ENCODE measurements at regions not wholly inside any gene's neighbourhood (a gene's known extent, or its start where the extent isn't known, plus 50 kb on each side); places are given as distances from the start of the nearest gene placed in this dataset.

GRCh38 chr13:106721599-106721998 lies 153.7 kb upstream of the ARGLU1 start:
- H2AFZ ChIP-seq (ENCODE audit: low read length) = no peak overlapping the region
- ChIA-PET POLR2A (ENCODE audit: unreplicated experiment) (no interaction called here), CTCF (no interaction called here)
- H4K20me1 ChIP-seq (ENCODE audit: low read length) = no peaks in the 10 kb centered on the region
- no peak overlapping the region for H3K4me3 ChIP-seq (ENCODE audit: low read length)
- no peaks in the 10 kb centered on the region for H3K9me2 ChIP-seq (replicated peaks; ENCODE audit: low read length)
- intact Hi-C loops (cut with micrococcal nuclease) = no loop called here
- TF ChIP-seq CTCF (conservative IDR thresholded peaks at IDR 0.05; ENCODE audit: low read depth, low read length) (no peak), EZH2phosphoT487 (IDR thresholded peaks at IDR 0.05; ENCODE audit: borderline replicate concordance, low read length) (no peak), EZH2 (IDR thresholded peaks at IDR 0.05; ENCODE audit: low read length, unreplicated experiment) (no peak)
- H3K36me3 ChIP-seq (ENCODE audit: low read depth, low read length) = no peaks in the 10 kb centered on the region
- ATAC-seq (no peak), DNase-seq (no peak)
- no peak overlapping the region for H3K9ac ChIP-seq (ENCODE audit: low read length)
- no peaks in the 10 kb centered on the region for H3K79me2 ChIP-seq (ENCODE audit: low read length)
- peaks cover 16% of the 10 kb centered on the region for H3K27me3 ChIP-seq (ENCODE audit: low read length)
- BruUV-seq (replicated peaks) = no TSS peak
- H3K4me1 ChIP-seq (ENCODE audit: insufficient read depth, low read length) = no peaks in the 10 kb centered on the region
- no peak overlapping the region for H3K27ac ChIP-seq (ENCODE audit: low read length)
- H3K4me2 ChIP-seq (ENCODE audit: low read length) = no peak overlapping the region
- peaks cover 3% of the 10 kb centered on the region; the same call in 1 of the 2 replicates for H3K9me3 ChIP-seq (ENCODE audit: low read length)
- H3F3A ChIP-seq (ENCODE audit: low read length, unreplicated experiment) = no peaks in the 10 kb centered on the region

GRCh38 chr13:106714271-106714982 lies 146.5 kb upstream of the ARGLU1 start:
- no peak overlapping the region for H3K4me2 ChIP-seq (ENCODE audit: low read length)
- ATAC-seq = no peak
- peaks cover 45% of the 10 kb centered on the region for H3K27me3 ChIP-seq (ENCODE audit: low read length)
- H3K9ac ChIP-seq (ENCODE audit: low read length) = no peak overlapping the region
- H3K79me2 ChIP-seq (ENCODE audit: low read length) = no peaks in the 10 kb centered on the region
- no peak for DNase-seq
- no peaks in the 10 kb centered on the region for H3K9me2 ChIP-seq (replicated peaks; ENCODE audit: low read length)
- H3K4me3 ChIP-seq (ENCODE audit: low read length) = no peak overlapping the region
- no peak for TF ChIP-seq EZH2phosphoT487 (IDR thresholded peaks at IDR 0.05; ENCODE audit: borderline replicate concordance, low read length)
- no peak for TF ChIP-seq CTCF (conservative IDR thresholded peaks at IDR 0.05; ENCODE audit: low read depth, low read length)
- TF ChIP-seq EZH2 (IDR thresholded peaks at IDR 0.05; ENCODE audit: low read length, unreplicated experiment) = no peak
- H3K36me3 ChIP-seq (ENCODE audit: low read depth, low read length) = no peaks in the 10 kb centered on the region
- H3K27ac ChIP-seq (ENCODE audit: low read length) = no peak overlapping the region
- intact Hi-C loops (cut with micrococcal nuclease) = no loop called here
- H3K9me3 ChIP-seq (ENCODE audit: low read length) = peaks cover 3% of the 10 kb centered on the region; the same call in 1 of the 2 replicates
- H4K20me1 ChIP-seq (ENCODE audit: low read length) = no peaks in the 10 kb centered on the region
- ChIA-PET CTCF (no interaction called here), POLR2A (ENCODE audit: unreplicated experiment) (no interaction called here)
- H2AFZ ChIP-seq (ENCODE audit: low read length) = no peak overlapping the region
- H3F3A ChIP-seq (ENCODE audit: low read length, unreplicated experiment) = no peaks in the 10 kb centered on the region
- BruUV-seq (replicated peaks) = no TSS peak
- H3K4me1 ChIP-seq (ENCODE audit: insufficient read depth, low read length) = no peaks in the 10 kb centered on the region

GRCh38 chr13:106712381-106712780 lies 144.4 kb upstream of the ARGLU1 start:
- BruUV-seq (replicated peaks) = no TSS peak
- ATAC-seq (no peak), DNase-seq (no peak)
- POLR2A ChIA-PET (ENCODE audit: unreplicated experiment) = no interaction called here
- H3K36me3 ChIP-seq (ENCODE audit: low read depth, low read length) = no peaks in the 10 kb centered on the region
- TF ChIP-seq CTCF (conservative IDR thresholded peaks at IDR 0.05; ENCODE audit: low read depth, low read length) = no peak
- TF ChIP-seq EZH2phosphoT487 (IDR thresholded peaks at IDR 0.05; ENCODE audit: borderline replicate concordance, low read length) = no peak
- H3K4me3 ChIP-seq (ENCODE audit: low read length) = no peak overlapping the region
- no peak overlapping the region for H2AFZ ChIP-seq (ENCODE audit: low read length)
- H3F3A ChIP-seq (ENCODE audit: low read length, unreplicated experiment) = no peaks in the 10 kb centered on the region
- H3K4me1 ChIP-seq (ENCODE audit: insufficient read depth, low read length) = no peaks in the 10 kb centered on the region
- H3K79me2 ChIP-seq (ENCODE audit: low read length) = no peaks in the 10 kb centered on the region
- intact Hi-C loops (cut with micrococcal nuclease) = no loop called here
- no peak overlapping the region for H3K27ac ChIP-seq (ENCODE audit: low read length)
- H3K4me2 ChIP-seq (ENCODE audit: low read length) = no peak overlapping the region
- peaks cover 62% of the 10 kb centered on the region for H3K27me3 ChIP-seq (ENCODE audit: low read length)
- CTCF ChIA-PET = no interaction called here
- no peaks in the 10 kb centered on the region for H3K9me3 ChIP-seq (ENCODE audit: low read length)
- H4K20me1 ChIP-seq (ENCODE audit: low read length) = no peaks in the 10 kb centered on the region
- H3K9me2 ChIP-seq (replicated peaks; ENCODE audit: low read length) = no peaks in the 10 kb centered on the region
- no peak overlapping the region for H3K9ac ChIP-seq (ENCODE audit: low read length)

All from PC-3 (cell line).